Lung microvascular endothelial cell (primary cell): ENCODE measurements at regions not wholly inside any gene's neighbourhood (a gene's known extent, or its start where the extent isn't known, plus 50 kb on each side); places are given as distances from the start of the nearest gene placed in this dataset.
"Not testable (repeated sequence)": the region's sequence is repeated elsewhere in the genome, so short reads cannot be mapped to it uniquely, and the experiment has no call there.

Experiments used
- DNase-seq, 2 donors: peaks; one replicate each; pipeline versions ENCODE4 v3.0.0 to v3.0.0-alpha.2; 2010; ENCODE audit warnings: low read depth in 2 of 2

DNA sequence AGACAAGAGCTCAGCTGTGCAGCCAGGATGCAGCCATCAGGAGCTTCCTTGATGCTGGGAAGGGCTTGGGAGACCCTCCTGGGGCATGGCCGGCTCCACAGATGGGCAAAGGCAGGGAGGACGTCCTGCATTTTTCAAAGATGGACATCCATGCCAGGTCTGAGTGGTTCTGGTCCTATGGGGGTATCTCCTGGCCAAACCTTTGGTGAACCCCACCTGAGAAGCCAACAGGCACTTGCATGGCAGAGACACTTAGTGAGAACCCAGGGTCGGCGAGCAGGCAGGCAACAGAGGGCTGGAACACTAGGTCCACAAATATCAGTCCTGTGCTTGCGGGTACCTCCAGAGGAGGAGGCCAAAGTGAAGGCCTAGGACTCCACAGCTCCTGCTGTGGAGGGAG is 70.0 kb downstream of the KCTD15 start:
- DNase-seq: no peak

DNA sequence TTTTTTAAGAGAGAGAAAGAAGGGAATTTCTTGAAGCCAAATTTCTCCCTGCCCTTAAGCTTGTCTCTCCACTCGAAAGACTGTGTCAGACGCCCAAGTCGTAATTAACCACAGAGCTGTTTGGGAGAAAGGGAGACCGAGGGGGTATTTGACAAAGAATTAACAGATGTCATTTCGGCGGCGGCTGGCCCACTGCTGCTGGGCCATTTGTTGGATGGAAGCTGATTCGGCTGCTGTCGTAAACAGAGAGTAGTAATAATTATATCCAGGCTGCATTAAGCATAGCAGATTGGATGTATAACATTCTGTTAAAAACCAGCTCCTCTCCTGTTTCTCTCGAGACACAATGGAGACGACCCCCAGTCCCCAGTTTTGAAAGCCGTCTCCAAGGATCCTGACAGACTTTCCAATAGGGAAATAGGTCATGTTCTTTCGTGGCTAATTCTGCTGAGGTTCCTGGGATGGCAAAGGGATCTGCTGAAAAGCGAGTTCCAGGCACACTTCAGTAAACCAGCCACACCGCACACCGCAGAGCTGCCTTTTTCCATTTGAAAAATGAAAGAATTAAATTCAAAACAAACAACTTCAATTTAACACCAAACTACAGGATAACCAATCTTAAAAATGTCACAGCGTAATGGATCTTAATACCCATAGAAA is 71.5 kb downstream of the KCTD15 start:
- no peak for DNase-seq

DNA sequence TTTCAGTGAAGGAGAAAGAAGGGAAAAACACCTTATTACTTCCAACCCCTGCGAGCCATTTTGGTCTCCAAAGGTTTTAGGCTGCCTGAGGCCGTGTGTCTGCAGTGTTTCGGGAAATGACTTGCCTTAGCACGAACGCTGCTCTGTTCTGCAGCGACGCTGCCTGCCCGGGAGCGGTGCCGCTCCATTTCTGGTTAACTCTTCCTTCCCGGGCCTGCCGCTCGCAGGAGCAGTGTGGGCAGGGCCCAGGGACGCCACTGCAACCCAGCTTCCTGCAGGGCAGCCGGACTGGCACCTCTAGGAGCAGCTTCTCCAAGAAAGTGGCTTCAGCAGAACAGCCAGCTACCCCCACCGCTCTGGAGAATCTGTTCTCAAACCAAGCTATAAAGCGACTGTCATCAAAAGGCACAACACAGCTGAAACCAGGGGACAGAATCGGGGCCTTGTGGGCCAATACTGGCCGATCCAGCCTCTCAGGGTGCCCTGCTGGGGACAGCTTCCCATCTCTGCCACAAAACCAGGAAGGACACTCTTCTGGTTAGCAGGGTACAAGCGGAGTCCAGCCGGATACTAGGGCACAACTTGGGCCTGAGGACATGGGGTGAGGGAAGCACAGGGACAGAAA is 72.2 kb downstream of the KCTD15 start:
- peak; percentile 46 to 54 for DNase-seq

DNA sequence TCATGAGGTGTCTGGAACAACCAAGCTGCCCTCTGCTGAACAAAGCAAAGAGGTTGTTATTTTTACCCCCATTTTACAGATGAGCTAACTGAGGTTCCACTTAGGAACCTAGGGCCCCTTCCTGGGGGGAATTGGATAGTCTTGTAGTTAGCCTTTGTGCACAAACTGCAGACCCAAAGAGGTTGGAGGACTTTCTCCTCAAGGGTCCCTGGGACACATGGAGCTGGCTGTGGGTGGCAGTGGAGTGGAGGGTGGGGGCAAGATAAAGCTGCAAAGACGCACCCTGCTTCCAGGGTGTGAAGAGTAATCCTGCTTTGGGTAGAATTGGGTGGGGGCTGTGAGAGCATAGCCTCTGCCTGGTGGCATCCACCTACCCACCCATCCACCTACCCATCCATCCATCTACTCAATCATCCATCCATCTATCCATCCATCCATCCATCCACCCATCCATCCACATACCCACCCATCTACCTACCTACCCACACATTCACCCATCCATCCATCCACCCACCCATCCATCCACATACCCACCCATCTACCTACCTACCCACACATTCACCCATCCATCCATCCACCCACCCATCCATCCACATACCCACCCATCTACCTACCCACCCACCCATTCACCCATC is 73.7 kb downstream of the KCTD15 start:
- DNase-seq: not testable (repeated sequence)

DNA sequence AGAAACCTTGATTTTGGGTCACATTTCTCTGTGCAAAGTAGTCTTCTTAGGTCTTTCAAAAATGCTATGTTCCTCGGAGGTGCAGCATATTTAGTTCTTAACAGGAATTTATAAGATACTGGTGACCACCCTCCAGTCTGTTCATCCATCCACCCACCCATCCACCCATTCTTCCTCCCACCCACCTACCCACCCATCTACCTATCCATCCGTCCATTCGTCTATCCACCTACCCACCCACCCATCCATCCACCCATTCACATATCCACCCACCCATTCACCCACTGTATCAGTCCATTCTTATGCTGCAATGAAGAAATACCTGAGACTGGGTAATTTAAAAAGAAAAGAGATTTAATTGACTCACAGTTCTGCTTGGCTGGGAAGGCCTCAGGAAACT is 74.9 kb downstream of the KCTD15 start:
- no peak for DNase-seq

GRCh38 chr19:33872445-33873320 is 76.0 kb downstream of the KCTD15 start:
- DNase-seq: peak in 1 of 2 donors; percentile 26

DNA sequence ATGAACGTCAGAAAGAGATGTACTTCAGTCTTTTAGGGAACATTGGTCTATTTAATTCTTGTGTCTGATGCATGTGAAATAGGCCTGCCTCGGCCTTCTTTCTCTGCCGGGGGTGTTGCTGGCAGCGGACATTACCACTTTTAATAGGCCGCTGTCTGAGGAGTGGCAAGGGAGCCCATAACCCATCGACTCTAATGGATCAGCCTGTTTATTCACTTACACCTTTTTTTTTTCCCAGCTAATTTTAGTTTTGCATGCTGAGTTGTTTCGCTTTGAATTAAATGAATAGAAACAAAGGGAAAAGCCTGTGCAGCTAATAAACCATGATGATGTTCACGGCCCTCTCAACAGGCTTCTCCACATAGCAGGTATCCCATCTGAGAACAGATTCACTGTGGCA is 78.4 kb downstream of the KCTD15 start:
- DNase-seq: no peak

GRCh38 chr19:33876192-33876591 is 79.5 kb downstream of the KCTD15 start:
- no peak for DNase-seq

DNA sequence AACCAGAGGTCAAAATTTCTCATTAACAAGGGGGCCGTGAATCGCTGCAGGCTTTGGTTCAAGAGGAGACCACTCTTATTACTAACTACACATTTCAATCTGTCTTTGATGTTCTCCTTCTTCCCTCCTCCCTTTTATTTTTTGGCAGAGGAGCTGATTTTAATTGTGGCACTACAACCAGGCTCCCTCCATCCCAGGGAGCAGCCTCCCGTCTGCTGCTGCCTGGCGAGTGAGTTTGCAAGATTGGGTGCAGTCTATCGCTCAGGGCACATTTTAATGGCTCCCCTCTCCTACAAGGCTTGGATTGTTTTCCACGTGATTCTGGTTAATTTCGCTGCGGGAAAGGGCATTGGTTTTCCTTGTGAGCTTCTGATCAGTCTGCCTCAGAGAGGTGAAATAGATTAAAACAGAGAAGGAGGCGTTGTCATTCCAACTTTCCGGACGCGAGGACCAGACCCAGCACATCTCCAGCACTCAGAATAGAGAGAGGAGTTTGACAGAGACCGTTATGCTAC is 81.4 kb downstream of the KCTD15 start:
- DNase-seq: no peak

DNA sequence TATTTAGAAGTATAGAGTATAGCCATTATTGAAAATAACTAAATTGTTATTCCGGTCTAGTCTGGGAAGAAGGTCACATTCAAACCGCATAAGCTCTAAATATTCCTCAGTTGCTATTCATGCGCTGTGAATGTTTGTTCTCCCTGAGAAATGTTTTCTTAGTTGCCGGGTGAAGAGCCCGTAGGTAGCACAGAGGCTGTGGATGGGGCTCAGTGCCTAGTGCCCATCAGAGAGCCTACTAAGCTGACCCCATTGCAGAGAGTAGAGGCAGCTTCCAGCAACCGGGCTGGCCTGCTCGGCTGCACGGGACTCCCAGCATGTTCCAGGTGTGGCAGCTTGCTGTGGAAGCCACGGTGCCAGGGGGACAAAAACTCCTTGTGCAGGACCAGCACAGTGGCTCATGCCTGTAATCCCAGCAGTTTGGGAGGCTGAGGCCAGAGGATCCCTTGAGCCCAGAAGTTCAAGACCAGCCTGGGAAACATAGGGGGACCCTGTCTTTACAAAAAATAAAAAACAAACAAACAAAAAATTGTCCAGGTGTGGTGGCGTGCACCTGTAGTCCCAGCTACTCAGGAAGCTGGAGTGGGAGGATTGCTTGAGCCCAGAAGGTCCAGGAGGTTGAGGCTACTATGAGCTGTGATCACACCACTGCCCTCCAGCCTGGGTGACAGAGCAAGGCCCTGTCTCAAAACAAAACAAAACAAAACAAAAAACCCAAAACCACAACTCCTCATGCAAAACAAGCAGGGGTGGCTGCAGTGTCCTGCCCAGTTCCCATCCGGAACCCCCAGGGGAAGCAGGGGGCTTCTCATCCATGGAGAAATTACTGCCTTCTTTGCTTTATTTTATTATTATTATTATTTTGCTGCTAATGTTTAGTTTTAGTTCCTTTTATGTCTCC is 82.5 kb downstream of the KCTD15 start:
- DNase-seq: no peak

DNA sequence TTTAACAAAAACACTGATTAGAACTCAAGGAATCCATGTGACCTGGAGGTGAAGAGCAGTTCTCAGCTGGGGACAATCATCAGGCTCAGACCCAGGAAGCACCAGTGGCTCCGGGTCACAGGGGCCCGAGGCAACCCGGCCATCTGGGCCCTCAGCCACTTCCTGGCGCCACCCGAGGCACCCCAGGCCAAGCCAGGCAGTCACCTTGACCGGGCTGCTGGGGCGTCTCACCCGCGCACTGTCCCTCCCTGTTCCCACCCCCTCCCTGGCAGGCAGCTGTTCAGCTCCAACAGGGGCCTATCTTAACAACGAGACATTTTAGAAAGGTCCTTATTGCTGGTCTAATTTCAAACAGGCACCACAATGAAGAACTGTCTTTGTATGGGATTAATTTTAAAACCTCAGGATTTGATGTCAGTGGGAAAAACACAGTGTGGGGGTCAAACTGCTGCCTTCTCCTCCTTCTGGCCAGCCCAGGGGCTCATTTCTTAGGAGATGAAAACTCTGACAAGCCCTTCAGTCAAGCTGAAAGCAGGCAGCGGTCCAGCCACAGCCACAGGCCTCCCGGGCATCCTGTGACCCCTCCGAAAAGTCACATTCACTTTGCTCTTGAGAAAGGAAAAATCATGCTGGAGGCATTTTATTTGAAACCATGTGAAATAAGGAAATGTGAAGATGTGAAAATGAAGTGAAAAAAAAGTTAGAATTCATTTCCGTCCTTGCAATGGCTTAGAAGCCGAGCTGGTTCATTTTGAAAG is 83.3 kb downstream of the KCTD15 start:
- peak in 1 of 2 donors; percentile 5 for DNase-seq

GRCh38 chr19:33883859-33884519 is 87.3 kb downstream of the KCTD15 start:
- peak; percentile 57 to 93 for DNase-seq

GRCh38 chr19:33885236-33885635 is 88.6 kb downstream of the KCTD15 start:
- no peak for DNase-seq

DNA sequence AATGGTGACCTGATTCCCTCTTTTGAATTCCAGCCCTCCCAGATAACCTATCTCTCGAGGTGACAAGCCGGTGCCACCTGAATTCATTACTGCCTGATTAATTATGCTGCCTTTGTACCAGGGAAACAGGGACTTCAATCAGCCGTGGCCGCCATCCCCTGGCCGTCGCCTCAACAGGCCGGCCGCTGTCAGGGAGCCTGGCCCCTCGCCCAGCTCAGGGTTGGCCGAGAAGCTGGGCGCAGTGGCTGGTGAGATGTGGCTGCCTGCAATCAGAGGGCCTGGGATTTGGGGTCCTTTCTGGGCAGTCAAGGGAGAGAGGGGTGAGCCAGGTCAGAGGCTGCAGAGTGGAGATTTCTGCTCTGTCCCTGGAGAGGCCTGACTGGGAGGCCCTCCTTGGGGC is 91.2 kb downstream of the KCTD15 start:
- no peak for DNase-seq

GRCh38 chr19:33888665-33889064 is 92.0 kb downstream of the KCTD15 start:
- DNase-seq: no peak

DNA sequence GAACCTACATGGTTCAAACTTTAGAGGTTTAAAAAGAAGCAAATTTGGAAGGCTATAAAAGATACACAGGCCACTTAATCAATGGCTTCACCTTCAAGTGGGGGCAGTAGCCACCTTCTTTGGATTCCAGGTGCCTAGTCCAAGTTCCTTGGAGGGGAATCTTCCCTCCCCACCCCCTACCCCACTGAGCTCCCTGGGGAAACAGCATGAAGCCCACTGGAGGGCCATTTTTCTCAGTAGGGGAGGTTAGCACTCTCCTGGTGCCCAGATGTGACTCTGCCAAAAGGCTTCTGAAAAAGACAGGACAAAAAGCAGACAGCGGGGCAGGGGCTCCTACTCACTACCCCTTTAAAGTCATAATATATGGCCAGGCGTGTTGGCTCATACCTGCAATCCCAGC is 93.9 kb downstream of the KCTD15 start:
- no peak for DNase-seq

DNA sequence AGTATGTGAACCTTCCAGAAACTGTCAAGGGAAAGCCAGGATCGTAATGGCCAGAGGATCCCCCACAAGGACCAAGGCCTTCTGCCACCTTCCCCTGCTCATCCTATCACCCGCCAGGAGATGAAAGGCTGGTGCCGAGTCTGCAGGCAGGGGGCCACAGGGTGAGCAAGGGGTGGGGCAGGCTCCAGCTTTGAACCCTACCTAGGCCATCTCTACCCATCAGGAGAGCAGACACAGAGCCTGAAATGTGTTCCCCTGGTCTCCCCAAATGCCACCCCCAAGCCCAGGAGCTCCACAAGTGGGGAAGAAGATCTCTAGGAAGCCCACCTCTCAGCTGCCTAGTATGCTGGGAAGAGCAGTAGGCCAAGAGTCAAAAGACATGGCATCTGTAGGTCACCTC is 95.1 kb downstream of the KCTD15 start:
- no peak for DNase-seq

- no peak for DNase-seq
Observed at GRCh38 chr19:33894787-33895186, 98.1 kb downstream of the KCTD15 start.

GRCh38 chr19:33895366-33895765 is 98.7 kb downstream of the KCTD15 start:
- DNase-seq: no peak
